A673 (cell line): ENCODE measurements at regions not wholly inside any gene's neighbourhood (a gene's known extent, or its start where the extent isn't known, plus 50 kb on each side); places are given as distances from the start of the nearest gene placed in this dataset.

ENCODE experiments used
- BruUV-seq: library from RNA; stranded (reverse); fragments of 400-500 nt; replicated peaks from 2 replicates; lab custom pipeline; 2021; lab: Mats Ljungman, UMichigan
- CTCF ChIA-PET: fragments of 300-600 bp; sonication (Branson Sonifier 250); formaldehyde crosslinking; loops from one replicate; lab custom pipeline; 2022; ENCODE audit warnings: antibody characterized with exemption; lab: Charles Lee
- POLR2A ChIA-PET: fragments of 300-600 bp; sonication (Branson Sonifier 250); formaldehyde crosslinking; loops from one replicate; lab custom pipeline; 2022; ENCODE audit warnings: antibody characterized with exemption; ENCODE audit not compliant: low non-redundant PET; lab: Charles Lee
- DNase-seq: peaks from one replicate; pipeline ENCODE4 v3.0.0-alpha.2; 2015; ENCODE audit warnings: low spot score
- H3K27ac ChIP-seq: fragments of 200-600 bp; sonication (generic); 2 replicates; pipeline ENCODE4 v1.5.1; 2016; ENCODE audit warnings: mixed run types, low read depth, mild to moderate bottlenecking, mixed read lengths, antibody characterized with exemption, low read length; ENCODE audit not compliant: poor library complexity, severe bottlenecking
- H3K27me3 ChIP-seq: fragments of 200-600 bp; sonication (generic); replicated peaks from 2 replicates; pipeline ENCODE4 v1.6.1; 2017; ENCODE audit warnings: mixed run types, low read depth, mild to moderate bottlenecking, mixed read lengths, antibody characterized with exemption, low read length; ENCODE audit not compliant: insufficient read depth, poor library complexity
- H3K36me3 ChIP-seq: fragments of 200-600 bp; sonication (generic); 2 replicates; pipeline ENCODE4 v1.6.1; 2016; ENCODE audit warnings: mixed run types, mild to moderate bottlenecking, mixed read lengths, antibody characterized with exemption, low read length; ENCODE audit not compliant: insufficient read depth, poor library complexity, severe bottlenecking
- H3K4me1 ChIP-seq: fragments of 200-600 bp; sonication (generic); 2 replicates; pipeline ENCODE4 v1.6.1; 2017; ENCODE audit warnings: mixed run types, mild to moderate bottlenecking, mixed read lengths, antibody characterized with exemption, low read length; ENCODE audit not compliant: insufficient read depth, poor library complexity, severe bottlenecking
- H3K4me3 ChIP-seq: fragments of 200-600 bp; sonication (generic); 2 replicates; pipeline ENCODE4 v1.5.1; 2016; ENCODE audit warnings: low read depth, mixed run types, mild to moderate bottlenecking, mixed read lengths, low read length; ENCODE audit not compliant: poor library complexity, severe bottlenecking
- H3K9me3 ChIP-seq: fragments of 200-600 bp; sonication (generic); 2 replicates; pipeline ENCODE4 v1.6.1; 2016; ENCODE audit warnings: mixed run types, low read depth, mild to moderate bottlenecking, mixed read lengths, antibody characterized with exemption, low read length; ENCODE audit not compliant: poor library complexity, severe bottlenecking
- CTCF ChIP-seq: fragments of 300-800, 200-600 bp; sonication (generic); conservative IDR thresholded peaks from 2 replicates; pipeline ENCODE4 v1.5.1; 2017; ENCODE audit warnings: low read depth, mild to moderate bottlenecking, antibody characterized with exemption, low read length, moderate library complexity, mixed read lengths
- EZH2 ChIP-seq: fragments of 200-600 bp; sonication (generic); IDR thresholded peaks from 2 replicates; pipeline ENCODE4 v1.6.1; 2017; ENCODE audit warnings: borderline replicate concordance, low read depth, mild to moderate bottlenecking, mixed read lengths, antibody characterized with exemption, low read length; ENCODE audit not compliant: poor library complexity, severe bottlenecking
- intact Hi-C: fragments of 100-400 bp; cut with micrococcal nuclease; formaldehyde crosslinking; loops from one replicate; pipeline ENCODE4 v1.10.0; 2022; ENCODE audit not compliant: unreplicated experiment

GRCh38 chr14:40944521-40944920, 662.2 kb upstream of the LRFN5 start:
- DNase-seq = no peak
- no peaks in the 10 kb centered on the region for H3K9me3 ChIP-seq
- no peaks in the 10 kb centered on the region for H3K36me3 ChIP-seq
- BruUV-seq = no TSS peak
- intact Hi-C loops = no loop called here
- POLR2A ChIA-PET = no interaction called here
- TF ChIP-seq CTCF = no peak
- TF ChIP-seq EZH2 = no peak
- H3K27me3 ChIP-seq = no peaks in the 10 kb centered on the region
- no peak overlapping the region for H3K4me3 ChIP-seq
- H3K4me1 ChIP-seq = no peaks in the 10 kb centered on the region
- CTCF ChIA-PET = no interaction called here
- no peak overlapping the region for H3K27ac ChIP-seq

- Histone ChIP-seq H3K27ac (no peak overlapping the region), H3K27me3 (no peaks in the 10 kb centered on the region), H3K4me1 (no peaks in the 10 kb centered on the region), H3K4me3 (no peak overlapping the region), H3K9me3 (no peaks in the 10 kb centered on the region), H3K36me3 (no peaks in the 10 kb centered on the region)
- no TSS peak for BruUV-seq
- intact Hi-C loops = no loop called here
- CTCF ChIA-PET = no interaction called here
- DNase-seq = no peak
- no peak for TF ChIP-seq EZH2
- no peak for TF ChIP-seq CTCF
- POLR2A ChIA-PET = no interaction called here
These were observed 669.8 kb upstream of the LRFN5 start for GRCh38 chr14:40936861-40937260.

- ChIA-PET POLR2A (no interaction called here), CTCF (no interaction called here)
- intact Hi-C loops = no loop called here
- Histone ChIP-seq H3K4me1 (no peaks in the 10 kb centered on the region), H3K9me3 (no peaks in the 10 kb centered on the region), H3K36me3 (no peaks in the 10 kb centered on the region), H3K27me3 (no peaks in the 10 kb centered on the region), H3K4me3 (no peak overlapping the region), H3K27ac (no peak overlapping the region)
- no peak for DNase-seq
- TF ChIP-seq EZH2 = no peak
- TF ChIP-seq CTCF = no peak
- BruUV-seq = no TSS peak
These were observed 686.3 kb upstream of the LRFN5 start for GRCh38 chr14:40920380-40920779.
